ENCODE measurements at regions not wholly inside any gene's neighbourhood (a gene's known extent, or its start where the extent isn't known, plus 50 kb on each side); places are given as distances from the start of the nearest gene placed in this dataset.

- Histone ChIP-seq H3K36me3 (replicated peaks in 1 of 2; ENCODE audit: control extremely low read depth in 1 of 2, control insufficient read depth in 1 of 2, extremely low read depth in 1 of 2, insufficient read depth in 2 of 2, low read length in 1 of 2) (peaks cover 0 to 22% of the 10 kb centered on the region in 2 experiments), H3K27ac (ENCODE audit: low read length in 2 of 2) (peak overlapping the region in 1 of 2 donors; percentile 84), H3K9me3 (ENCODE audit: control extremely low read depth in 1 of 3, control insufficient read depth in 2 of 3, insufficient read depth in 1 of 3, low read length in 2 of 3) (peaks cover 0 to 16% (median 0%) of the 10 kb centered on the region in 3 donors), H3K4me2 (replicated peaks; ENCODE audit: low read depth, low read length, poor library complexity, severe bottlenecking) (peak overlapping the region; percentile 55), H2AFZ (ENCODE audit: insufficient read depth, low read depth, low read length, poor library complexity, severe bottlenecking) (no peak overlapping the region), H4K20me1 (ENCODE audit: control insufficient read depth, insufficient read depth, low read length, poor library complexity, severe bottlenecking) (peaks cover 68% of the 10 kb centered on the region), H3K4me3 (ENCODE audit: control extremely low read depth in 1 of 5, extremely low read depth in 1 of 5, insufficient read depth in 1 of 5, low read depth in 2 of 5, low read length in 4 of 5) (no peak overlapping the region), H3K79me2 (ENCODE audit: control insufficient read depth, insufficient read depth, low read length) (peaks cover 98% of the 10 kb centered on the region), H3K9ac (ENCODE audit: low read length) (no peak overlapping the region), H3K4me1 (ENCODE audit: control insufficient read depth in 2 of 2, insufficient read depth in 2 of 2, low read length in 2 of 2) (peaks cover 39 to 60% of the 10 kb centered on the region in 2 donors), H3K27me3 (replicated peaks in 1 of 4; ENCODE audit: control extremely low read depth in 1 of 4, control insufficient read depth in 3 of 4, insufficient read depth in 4 of 4, low read length in 3 of 4) (no peaks in the 10 kb centered on the region)
- no peaks in the 10 kb centered on the region for H3K9me3 Mint-ChIP-seq (ENCODE audit: insufficient read depth)
- WGBS (ENCODE audit: insufficient coverage) = 38% methylated on average over 3 of the region's 4 CpGs
- DNase-seq (peak; percentile 67), ATAC-seq (ENCODE audit: low read depth) (peak; percentile 42)
- peak overlapping the region; percentile 42 for H3K4me3 Mint-ChIP-seq
- CTCF ChIA-PET = interaction anchor here (0.7 to 3.0 kb wide), 8 partner anchors 26 to 257 kb away, joined by 3 to 17 read pairs (median 6); no protein-coding TSS in a partner anchor
- POLR2A ChIA-PET = interaction anchor here (0.6 kb wide), 1 partner anchor 27 kb away, joined by 5 read pairs; no protein-coding TSS in a partner anchor
- H3K4me1 Mint-ChIP-seq = peaks cover 79% of the 10 kb centered on the region
- intact Hi-C loops (cut with micrococcal nuclease) = no loop called here
- no peaks in the 10 kb centered on the region for H3K27me3 Mint-ChIP-seq
- TF ChIP-seq, protein P1, sequence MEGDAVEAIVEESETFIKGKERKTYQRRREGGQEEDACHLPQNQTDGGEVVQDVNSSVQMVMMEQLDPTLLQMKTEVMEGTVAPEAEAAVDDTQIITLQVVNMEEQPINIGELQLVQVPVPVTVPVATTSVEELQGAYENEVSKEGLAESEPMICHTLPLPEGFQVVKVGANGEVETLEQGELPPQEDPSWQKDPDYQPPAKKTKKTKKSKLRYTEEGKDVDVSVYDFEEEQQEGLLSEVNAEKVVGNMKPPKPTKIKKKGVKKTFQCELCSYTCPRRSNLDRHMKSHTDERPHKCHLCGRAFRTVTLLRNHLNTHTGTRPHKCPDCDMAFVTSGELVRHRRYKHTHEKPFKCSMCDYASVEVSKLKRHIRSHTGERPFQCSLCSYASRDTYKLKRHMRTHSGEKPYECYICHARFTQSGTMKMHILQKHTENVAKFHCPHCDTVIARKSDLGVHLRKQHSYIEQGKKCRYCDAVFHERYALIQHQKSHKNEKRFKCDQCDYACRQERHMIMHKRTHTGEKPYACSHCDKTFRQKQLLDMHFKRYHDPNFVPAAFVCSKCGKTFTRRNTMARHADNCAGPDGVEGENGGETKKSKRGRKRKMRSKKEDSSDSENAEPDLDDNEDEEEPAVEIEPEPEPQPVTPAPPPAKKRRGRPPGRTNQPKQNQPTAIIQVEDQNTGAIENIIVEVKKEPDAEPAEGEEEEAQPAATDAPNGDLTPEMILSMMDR (IDR thresholded peaks at IDR 0.05) = no peak
- no peak for TF ChIP-seq EZH2 (IDR thresholded peaks at IDR 0.05; ENCODE audit: borderline replicate concordance, insufficient read depth, low read depth, low read length, poor library complexity, severe bottlenecking)
- H3K27ac Mint-ChIP-seq = peak overlapping the region; percentile 85
These were observed 98.7 kb upstream of the MGAT5 start for GRCh38 chr2:134155134-134155533.

- CTCF ChIA-PET = interaction anchor here (1.3 kb wide), 1 partner anchor 87 kb away, joined by 4 read pairs; no protein-coding TSS in a partner anchor
- Histone ChIP-seq H3K4me3 (ENCODE audit: control extremely low read depth in 1 of 5, extremely low read depth in 1 of 5, insufficient read depth in 1 of 5, low read depth in 2 of 5, low read length in 4 of 5) (no peak overlapping the region), H3K4me2 (replicated peaks; ENCODE audit: low read depth, low read length, poor library complexity, severe bottlenecking) (no peak overlapping the region), H4K20me1 (ENCODE audit: control insufficient read depth, insufficient read depth, low read length, poor library complexity, severe bottlenecking) (peaks cover 97% of the 10 kb centered on the region), H3K27ac (ENCODE audit: low read length in 2 of 2) (no peak overlapping the region), H3K27me3 (replicated peaks in 1 of 4; ENCODE audit: control extremely low read depth in 1 of 4, control insufficient read depth in 3 of 4, insufficient read depth in 4 of 4, low read length in 3 of 4) (no peaks in the 10 kb centered on the region), H3K9ac (ENCODE audit: low read length) (no peak overlapping the region), H3K79me2 (ENCODE audit: control insufficient read depth, insufficient read depth, low read length) (peaks cover 100% of the 10 kb centered on the region), H3K4me1 (ENCODE audit: control insufficient read depth in 2 of 2, insufficient read depth in 2 of 2, low read length in 2 of 2) (peaks cover 68 to 84% of the 10 kb centered on the region in 2 donors), H3K9me3 (ENCODE audit: control extremely low read depth in 1 of 3, control insufficient read depth in 2 of 3, insufficient read depth in 1 of 3, low read length in 2 of 3) (no peaks in the 10 kb centered on the region), H2AFZ (ENCODE audit: insufficient read depth, low read depth, low read length, poor library complexity, severe bottlenecking) (no peak overlapping the region), H3K36me3 (replicated peaks in 1 of 2; ENCODE audit: control extremely low read depth in 1 of 2, control insufficient read depth in 1 of 2, extremely low read depth in 1 of 2, insufficient read depth in 2 of 2, low read length in 1 of 2) (peaks cover 0 to 11% of the 10 kb centered on the region in 2 experiments)
- ATAC-seq (ENCODE audit: low read depth) (no peak), DNase-seq (no peak)
- intact Hi-C loops (cut with micrococcal nuclease) = no loop called here
- H3K4me1 Mint-ChIP-seq = peaks cover 90% of the 10 kb centered on the region
- WGBS (ENCODE audit: insufficient coverage) = 93% methylated on average over 11 of the region's 13 CpGs
- H3K27me3 Mint-ChIP-seq = no peaks in the 10 kb centered on the region
- no peak overlapping the region for H3K27ac Mint-ChIP-seq
- TF ChIP-seq, protein P1 (IDR thresholded peaks at IDR 0.05) = no peak
- no peak for TF ChIP-seq EZH2 (IDR thresholded peaks at IDR 0.05; ENCODE audit: borderline replicate concordance, insufficient read depth, low read depth, low read length, poor library complexity, severe bottlenecking)
- POLR2A ChIA-PET = no interaction called here
- H3K4me3 Mint-ChIP-seq = no peak overlapping the region
- H3K9me3 Mint-ChIP-seq (ENCODE audit: insufficient read depth) = no peaks in the 10 kb centered on the region
These were observed 95.6 kb upstream of the MGAT5 start for GRCh38 chr2:134158295-134158694.
